B cell (primary cell): ENCODE measurements at regions not wholly inside any gene's neighbourhood (a gene's known extent, or its start where the extent isn't known, plus 50 kb on each side); places are given as distances from the start of the nearest gene placed in this dataset.

Experiments
- ATAC-seq: fragments of 200-7000 bp; cut with Tn5 transposase; one replicate; pipeline ENCODE4 v1.10.0; 2021; ENCODE audit warnings: low read depth, mild to moderate bottlenecking, moderate number of reproducible peaks, moderate library complexity
- CTCF ChIA-PET: fragments of 350-600 bp; sonication (Branson Sonifier 250); formaldehyde crosslinking; loops from one replicate; lab custom pipeline; 2021; ENCODE audit warnings: antibody characterized with exemption, inconsistent platforms; lab: Charles Lee
- POLR2A ChIA-PET: fragments of 350-600 bp; sonication (Branson Sonifier 250); formaldehyde crosslinking; loops from one replicate; lab custom pipeline; 2021; ENCODE audit warnings: antibody characterized with exemption; lab: Charles Lee
- DNase-seq: peaks from one replicate; pipeline ENCODE4 v3.0.0; 2013
- H2AFZ ChIP-seq: 2 replicates; pipeline ENCODE4 v1.6.1; 2012; ENCODE audit warnings: mild to moderate bottlenecking, low read depth, low read length; ENCODE audit not compliant: insufficient read depth, poor library complexity, severe bottlenecking
- H3K27ac ChIP-seq, 2 donors: 1 replicate in 1 of 2; 2 replicates in 1 of 2; pipeline ENCODE4 v1.5.1; 2012 to 2013; ENCODE audit warnings: low read length in 2 of 2, mild to moderate bottlenecking in 2 of 2, moderate library complexity in 1 of 2
- H3K27me3 ChIP-seq, 4 experiments: fragments of 200-600 bp in 1 of 4; sonication (generic) in 1 of 4; replicated peaks in 1 of 4; 1 replicate in 2 of 4; 2 replicates in 2 of 4; pipeline versions ENCODE4 v1.6.1 to v1.7.0; 2013 to 2016; ENCODE audit warnings: low read length in 3 of 4, mild to moderate bottlenecking in 2 of 4, mixed read lengths in 1 of 4, moderate library complexity in 1 of 4; ENCODE audit not compliant: insufficient read depth in 4 of 4, control insufficient read depth in 3 of 4; ENCODE audit errors: control extremely low read depth in 1 of 4
- H3K36me3 ChIP-seq, 2 experiments: replicated peaks in 1 of 2; 1 replicate in 1 of 2; 2 replicates in 1 of 2; pipeline versions ENCODE4 v1.6.1 to v1.7.1; 2013; ENCODE audit warnings: low read length in 1 of 2; ENCODE audit not compliant: insufficient read depth in 2 of 2, control insufficient read depth in 1 of 2; ENCODE audit errors: control extremely low read depth in 1 of 2, extremely low read depth in 1 of 2
- H3K4me1 ChIP-seq, 2 donors: fragments of 200-600 bp in 1 of 2; sonication (generic) in 1 of 2; 1 replicate in 1 of 2; 2 replicates in 1 of 2; pipeline versions ENCODE4 v1.5.1 to v1.6.1; 2013 to 2017; ENCODE audit warnings: low read length in 2 of 2; ENCODE audit not compliant: control insufficient read depth in 2 of 2, insufficient read depth in 2 of 2
- H3K4me2 ChIP-seq: replicated peaks from 2 replicates; pipeline ENCODE3; 2012; ENCODE audit warnings: mild to moderate bottlenecking, low read depth, low read length; ENCODE audit not compliant: poor library complexity, severe bottlenecking
- H3K4me3 ChIP-seq, 5 experiments: fragments of 200-600 bp in 1 of 5; sonication (generic) in 1 of 5; 1 replicate in 3 of 5; 2 replicates in 2 of 5; pipeline versions ENCODE4 v1.5.1 to v1.7.0; 2011 to 2016; ENCODE audit warnings: low read length in 4 of 5, mild to moderate bottlenecking in 4 of 5, low read depth in 2 of 5, control low read depth in 1 of 5, moderate library complexity in 1 of 5; ENCODE audit not compliant: insufficient read depth in 1 of 5; ENCODE audit errors: control extremely low read depth in 1 of 5, extremely low read depth in 1 of 5
- H3K79me2 ChIP-seq: fragments of 200-600 bp; sonication (generic); one replicate; pipeline ENCODE4 v1.6.0; 2016; ENCODE audit warnings: low read length; ENCODE audit not compliant: control insufficient read depth, insufficient read depth
- H3K9ac ChIP-seq: fragments of 200-600 bp; sonication (generic); 2 replicates; pipeline ENCODE4 v1.6.1; 2017; ENCODE audit warnings: mild to moderate bottlenecking, low read length, moderate library complexity
- H3K9me3 ChIP-seq, 3 donors: one replicate each; pipeline versions ENCODE4 v1.6.1 to v1.7.1; 2013; ENCODE audit warnings: low read length in 2 of 3; ENCODE audit not compliant: control insufficient read depth in 2 of 3, insufficient read depth in 1 of 3; ENCODE audit errors: control extremely low read depth in 1 of 3
- H4K20me1 ChIP-seq: 2 replicates; pipeline ENCODE4 v1.6.0; 2012; ENCODE audit warnings: mild to moderate bottlenecking, low read length; ENCODE audit not compliant: insufficient read depth, control insufficient read depth, poor library complexity, severe bottlenecking
- H3K27ac Mint-ChIP-seq: one replicate; pipeline ENCODE4 v1.8.0; 2021; ENCODE audit warnings: mixed read lengths
- H3K27me3 Mint-ChIP-seq: one replicate; pipeline ENCODE4 v1.8.0; 2021; ENCODE audit warnings: mixed read lengths
- H3K4me1 Mint-ChIP-seq: one replicate; pipeline ENCODE4 v1.8.0; 2021; ENCODE audit warnings: mixed read lengths
- H3K4me3 Mint-ChIP-seq: one replicate; pipeline ENCODE4 v1.8.0; 2021; ENCODE audit warnings: mixed read lengths
- H3K9me3 Mint-ChIP-seq: one replicate; pipeline ENCODE4 v1.8.0; 2022; ENCODE audit warnings: mixed read lengths; ENCODE audit not compliant: insufficient read depth
- EZH2 ChIP-seq: IDR thresholded peaks from 2 replicates; pipeline ENCODE4 v1.6.1; 2012; ENCODE audit warnings: borderline replicate concordance, low read depth, mild to moderate bottlenecking, moderate library complexity, low read length; ENCODE audit not compliant: insufficient read depth, poor library complexity, severe bottlenecking
- WGBS: methylation state at CpG from one replicate; pipeline ENCODE4 v1.1.5; 2013; ENCODE audit warnings: missing lambda C conversion rate; ENCODE audit not compliant: insufficient coverage; 5-methylcytosine and 5-hydroxymethylcytosine counted together
- intact Hi-C: fragments of 100-400 bp; cut with micrococcal nuclease; formaldehyde crosslinking; loops from one replicate; pipeline ENCODE4 v1.10.0; 2022
- TF ChIP-seq, protein P1 (sequence below): fragments of 200-600 bp; IDR thresholded peaks from one replicate; pipeline ENCODE4 v1.8.0; 2022; ENCODE audit warnings: antibody characterized with exemption, mild to moderate bottlenecking

DNA sequence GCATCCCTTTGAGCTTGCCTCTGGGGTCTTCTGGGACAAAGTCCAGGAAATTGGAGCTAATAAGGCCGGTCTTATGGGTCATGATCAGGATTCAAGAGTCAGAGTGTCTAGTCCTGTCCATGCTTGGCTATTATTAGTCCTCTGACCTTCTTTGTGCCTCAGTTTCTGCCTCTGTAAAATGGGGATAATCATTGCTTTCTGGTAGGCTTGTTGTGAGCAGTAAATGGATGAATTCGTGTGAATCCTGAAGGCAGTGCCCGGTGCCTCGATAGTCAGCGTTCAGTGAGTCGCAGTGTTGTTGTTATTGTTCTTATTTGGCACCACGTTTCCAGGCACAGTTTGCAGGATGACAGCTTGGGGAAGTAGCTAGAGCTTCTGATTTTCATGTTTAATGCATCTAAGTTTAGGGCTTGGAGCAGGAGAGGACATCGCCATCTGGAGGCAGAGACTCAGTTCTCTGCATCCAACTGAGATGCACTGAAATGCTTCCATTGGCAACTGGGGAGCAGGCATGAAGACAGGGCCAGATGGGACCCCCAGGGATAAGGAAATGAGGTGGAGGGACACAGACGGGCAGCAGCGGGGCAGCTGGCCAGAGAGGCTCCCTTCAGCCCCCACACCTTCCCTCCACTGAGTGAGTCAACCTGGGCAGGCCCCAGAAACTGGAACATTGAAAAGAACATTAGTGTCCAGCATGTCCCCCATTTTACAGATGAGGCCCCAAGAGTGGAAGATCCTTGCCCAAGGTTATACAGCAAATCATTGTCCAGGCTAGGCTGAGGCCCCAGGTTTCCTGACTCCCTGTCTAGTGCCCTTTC lies 160.3 kb downstream of the PTPRU start:
- Histone ChIP-seq H3K9me3 (peaks cover 0 to 5% (median 0%) of the 10 kb centered on the region in 3 donors), H3K4me2 (no peak overlapping the region), H3K4me1 (no peaks in the 10 kb centered on the region), H3K27ac (no peak overlapping the region), H3K36me3 (no peaks in the 10 kb centered on the region), H3K4me3 (no peak overlapping the region), H3K27me3 (no peaks in the 10 kb centered on the region), H2AFZ (no peak overlapping the region), H3K79me2 (no peaks in the 10 kb centered on the region), H4K20me1 (no peaks in the 10 kb centered on the region), H3K9ac (no peak overlapping the region)
- Mint-ChIP-seq H3K4me3 (no peak overlapping the region), H3K4me1 (no peaks in the 10 kb centered on the region), H3K27me3 (peaks cover 12% of the 10 kb centered on the region), H3K9me3 (peaks cover 5% of the 10 kb centered on the region), H3K27ac (no peak overlapping the region)
- ChIA-PET POLR2A (no interaction called here), CTCF (no interaction called here)
- no peak for ATAC-seq
- TF ChIP-seq, protein P1, sequence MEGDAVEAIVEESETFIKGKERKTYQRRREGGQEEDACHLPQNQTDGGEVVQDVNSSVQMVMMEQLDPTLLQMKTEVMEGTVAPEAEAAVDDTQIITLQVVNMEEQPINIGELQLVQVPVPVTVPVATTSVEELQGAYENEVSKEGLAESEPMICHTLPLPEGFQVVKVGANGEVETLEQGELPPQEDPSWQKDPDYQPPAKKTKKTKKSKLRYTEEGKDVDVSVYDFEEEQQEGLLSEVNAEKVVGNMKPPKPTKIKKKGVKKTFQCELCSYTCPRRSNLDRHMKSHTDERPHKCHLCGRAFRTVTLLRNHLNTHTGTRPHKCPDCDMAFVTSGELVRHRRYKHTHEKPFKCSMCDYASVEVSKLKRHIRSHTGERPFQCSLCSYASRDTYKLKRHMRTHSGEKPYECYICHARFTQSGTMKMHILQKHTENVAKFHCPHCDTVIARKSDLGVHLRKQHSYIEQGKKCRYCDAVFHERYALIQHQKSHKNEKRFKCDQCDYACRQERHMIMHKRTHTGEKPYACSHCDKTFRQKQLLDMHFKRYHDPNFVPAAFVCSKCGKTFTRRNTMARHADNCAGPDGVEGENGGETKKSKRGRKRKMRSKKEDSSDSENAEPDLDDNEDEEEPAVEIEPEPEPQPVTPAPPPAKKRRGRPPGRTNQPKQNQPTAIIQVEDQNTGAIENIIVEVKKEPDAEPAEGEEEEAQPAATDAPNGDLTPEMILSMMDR = no peak
- TF ChIP-seq EZH2 = no peak
- 75% methylated on average over 10 of the region's 10 CpGs for WGBS
- no peak for DNase-seq
- intact Hi-C loops = no loop called here

DNA sequence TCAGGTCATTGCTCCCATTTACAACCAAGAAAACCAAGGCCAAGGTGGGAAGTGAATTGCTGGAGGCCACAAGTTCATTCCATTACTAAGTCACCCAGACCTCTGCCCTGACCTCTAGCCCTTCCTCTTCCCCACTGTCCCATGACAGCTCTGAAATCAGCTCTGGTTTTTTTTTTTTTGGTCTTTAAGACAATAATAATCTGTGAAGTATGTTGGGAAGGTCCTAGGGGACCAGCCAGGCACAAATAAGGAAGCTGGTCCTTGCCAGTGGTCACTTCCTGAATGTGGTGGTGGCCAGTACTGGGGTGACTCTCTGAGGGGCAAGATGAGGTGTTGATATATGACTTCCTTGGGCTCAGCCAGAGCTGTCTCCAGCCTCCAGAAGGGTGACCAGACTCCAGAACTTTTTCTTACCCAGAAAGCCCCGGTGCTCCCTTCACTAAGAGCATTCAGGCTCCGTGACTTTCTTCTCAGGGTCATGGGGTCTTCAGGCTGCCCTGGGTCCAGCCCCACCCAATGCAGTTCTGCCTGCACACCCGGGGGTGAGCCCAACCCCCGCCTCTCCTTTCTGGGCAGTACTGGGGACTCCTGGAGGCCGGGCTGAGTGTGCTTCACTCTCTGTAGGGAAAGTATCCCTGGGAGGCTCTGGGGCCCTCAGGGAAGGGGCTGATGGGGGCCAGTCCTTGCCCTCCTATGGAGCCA lies 159.6 kb downstream of the PTPRU start:
- Histone ChIP-seq H3K9ac (no peak overlapping the region), H4K20me1 (no peaks in the 10 kb centered on the region), H3K9me3 (peaks cover 0 to 5% (median 0%) of the 10 kb centered on the region in 3 donors), H3K36me3 (no peaks in the 10 kb centered on the region), H2AFZ (no peak overlapping the region), H3K4me2 (no peak overlapping the region), H3K27ac (no peak overlapping the region), H3K4me1 (no peaks in the 10 kb centered on the region), H3K27me3 (no peaks in the 10 kb centered on the region), H3K4me3 (no peak overlapping the region), H3K79me2 (no peaks in the 10 kb centered on the region)
- Mint-ChIP-seq H3K4me1 (no peaks in the 10 kb centered on the region), H3K27ac (no peak overlapping the region), H3K9me3 (peaks cover 5% of the 10 kb centered on the region), H3K27me3 (peaks cover 13% of the 10 kb centered on the region), H3K4me3 (no peak overlapping the region)
- intact Hi-C loops = no loop called here
- ChIA-PET POLR2A (no interaction called here), CTCF (no interaction called here)
- ATAC-seq (no peak), DNase-seq (no peak)
- 51% methylated on average over 4 of the region's 5 CpGs for WGBS
- no peak for TF ChIP-seq EZH2
- TF ChIP-seq, protein P1 = no peak
